HG03460 (cell line): ENCODE measurements at regions not wholly inside any gene's neighbourhood (a gene's known extent, or its start where the extent isn't known, plus 50 kb on each side); places are given as distances from the start of the nearest gene placed in this dataset.

ENCODE experiments used
- ATAC-seq: cut with Tn5 transposase; IDR thresholded peaks from one replicate; pipeline ENCODE4 v1.9.1; 2021; ENCODE audit not compliant: unreplicated experiment

GRCh38 chr2:41922177-41922576, 125.6 kb upstream of the PKDCC start:
- no peak for ATAC-seq

DNA sequence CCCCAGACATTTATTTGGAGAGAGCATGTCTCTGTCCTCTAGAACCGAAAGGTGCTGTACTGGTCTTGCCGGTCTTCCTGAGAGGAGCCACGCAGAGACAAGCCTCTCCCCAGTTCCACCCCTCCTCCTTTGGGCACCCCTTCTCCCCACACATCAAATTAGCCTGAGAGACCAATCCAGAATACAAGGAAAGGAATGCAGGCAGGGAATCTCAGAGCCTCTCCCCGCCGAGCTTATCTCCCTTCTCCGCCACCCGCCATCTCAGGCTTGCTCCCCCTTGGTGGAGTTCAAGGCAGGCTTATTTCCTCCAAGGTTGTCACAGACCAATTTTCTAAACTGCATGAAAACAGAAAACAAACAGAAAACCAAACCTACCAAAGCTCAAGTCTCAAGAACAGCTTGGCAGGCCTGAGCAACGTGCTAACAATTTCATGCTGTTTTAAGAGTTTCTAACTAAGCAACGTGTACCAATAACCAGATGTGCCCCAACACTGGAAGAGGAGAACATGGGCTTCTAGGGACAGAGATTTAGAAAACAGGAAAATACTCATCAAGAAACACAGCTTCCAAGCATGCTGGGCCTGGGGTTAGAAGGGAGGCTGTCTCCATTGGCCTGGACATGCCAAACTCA, 124.5 kb upstream of the PKDCC start:
- ATAC-seq: no peak

DNA sequence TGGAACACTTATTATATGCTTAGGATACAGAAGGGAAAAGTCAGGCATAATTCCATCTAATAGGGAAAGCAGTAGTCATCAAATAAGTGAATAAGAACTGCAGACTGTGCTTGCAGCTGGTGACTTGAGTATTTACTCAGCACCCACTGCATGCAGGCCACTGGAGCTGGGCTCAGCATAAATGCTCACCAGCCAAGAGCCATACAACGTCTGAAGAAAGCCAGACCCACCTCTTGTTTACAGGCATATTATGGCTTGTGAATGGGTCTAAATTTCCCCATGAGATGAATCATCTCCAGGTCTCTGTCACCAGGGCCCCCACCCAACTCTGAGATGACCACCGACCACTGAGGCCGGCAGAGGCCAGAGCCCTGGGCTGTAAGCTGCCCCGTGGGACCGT, 123.8 kb upstream of the PKDCC start:
- ATAC-seq: no peak

DNA sequence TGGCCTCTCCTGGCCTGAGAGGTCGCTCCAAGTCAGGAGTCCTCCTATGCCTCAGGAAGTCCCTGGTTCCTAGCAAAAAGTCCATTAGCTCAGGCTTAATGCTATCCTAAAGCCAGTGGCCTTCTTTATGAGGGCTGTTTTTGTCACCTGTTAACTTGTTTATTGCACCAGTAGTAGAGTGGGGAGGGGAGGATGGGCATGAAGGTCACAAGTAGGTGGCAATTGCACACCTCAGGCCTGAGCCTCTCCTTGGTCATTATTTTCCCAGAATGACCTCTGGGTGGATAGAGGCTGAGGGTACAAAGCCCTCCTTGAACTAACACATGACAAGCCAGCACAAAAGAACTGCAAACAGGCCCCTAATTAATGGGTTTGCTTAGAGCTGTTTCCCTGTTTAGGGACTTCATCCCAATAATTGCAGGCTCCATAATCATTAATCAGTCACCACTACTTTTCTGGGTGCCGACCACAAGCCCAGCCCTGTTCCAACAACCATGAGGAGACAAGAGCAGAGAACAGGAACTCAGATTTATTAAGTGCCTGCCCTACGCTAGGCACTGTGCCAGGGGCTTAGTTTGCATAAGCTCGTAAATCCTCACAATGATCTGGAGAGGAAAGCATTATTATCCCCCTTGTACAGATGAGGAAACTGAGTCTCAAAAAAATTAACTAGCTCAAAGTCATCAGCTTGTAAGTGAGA, 123.0 kb upstream of the PKDCC start:
- ATAC-seq: no peak

DNA sequence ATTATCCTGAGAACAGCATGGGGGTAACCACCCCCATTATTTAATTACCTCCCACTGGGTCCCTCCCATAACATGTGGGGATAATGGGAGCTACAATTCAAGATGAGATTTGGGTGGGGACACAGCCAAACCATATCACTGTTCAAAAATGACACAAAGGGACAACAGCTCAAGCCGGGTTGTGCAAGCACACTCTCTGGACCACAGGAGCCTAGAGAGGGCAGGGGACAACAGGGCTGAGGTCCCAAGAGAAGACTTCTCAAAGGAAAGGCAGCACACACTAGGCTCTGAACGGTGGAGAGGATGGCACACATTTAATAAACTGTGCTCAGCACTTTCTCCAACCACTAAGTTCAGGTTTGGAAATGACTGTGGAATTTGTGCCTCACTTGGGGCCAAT, 122.1 kb upstream of the PKDCC start:
- no peak for ATAC-seq

GRCh38 chr2:41926614-41927580, 120.9 kb upstream of the PKDCC start:
- ATAC-seq: no peak

GRCh38 chr2:41927581-41928264, 120.1 kb upstream of the PKDCC start:
- no peak for ATAC-seq

- ATAC-seq: no peak
Observed at GRCh38 chr2:41928526-41928925, 119.3 kb upstream of the PKDCC start.

GRCh38 chr2:41930807-41931566, 116.8 kb upstream of the PKDCC start:
- peak; percentile 50 for ATAC-seq

DNA sequence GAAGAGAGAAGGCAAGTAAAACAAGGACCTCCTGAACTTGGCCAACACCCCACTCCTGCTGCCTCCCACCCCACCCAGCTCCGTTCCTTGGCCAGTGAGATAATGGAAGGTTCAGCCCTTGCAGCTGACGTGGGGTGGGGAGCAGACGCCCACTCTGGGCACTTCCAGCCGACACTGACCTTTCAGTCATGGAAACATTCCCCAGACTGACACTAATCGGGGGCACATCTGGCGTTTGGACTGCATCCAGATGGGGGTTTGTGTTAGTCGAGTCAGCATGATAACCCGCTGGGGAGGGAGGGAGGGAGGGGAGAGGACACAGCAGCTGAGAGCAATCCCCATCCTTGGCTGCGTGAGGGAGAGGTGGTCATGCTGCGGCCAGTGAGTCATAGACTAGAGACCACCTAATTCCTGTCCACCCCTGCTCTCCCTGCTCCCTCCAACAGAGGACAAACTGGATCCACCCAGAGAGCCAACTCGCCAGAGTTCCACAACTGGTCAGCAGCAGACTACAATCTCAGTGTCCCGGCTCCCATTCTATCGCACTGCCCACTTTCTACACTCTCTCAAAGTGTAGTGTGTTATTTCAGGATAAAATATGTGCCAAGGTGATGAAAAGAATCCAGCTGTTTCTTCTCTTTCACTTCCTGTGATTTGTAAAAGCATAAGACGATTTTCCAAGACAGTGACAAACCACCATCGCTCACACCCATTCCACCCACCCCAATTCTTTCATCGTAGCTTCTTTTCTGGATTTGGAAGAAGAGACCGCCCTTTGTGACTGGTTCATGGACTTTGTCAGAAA, 115.4 kb upstream of the PKDCC start:
- ATAC-seq: no peak

DNA sequence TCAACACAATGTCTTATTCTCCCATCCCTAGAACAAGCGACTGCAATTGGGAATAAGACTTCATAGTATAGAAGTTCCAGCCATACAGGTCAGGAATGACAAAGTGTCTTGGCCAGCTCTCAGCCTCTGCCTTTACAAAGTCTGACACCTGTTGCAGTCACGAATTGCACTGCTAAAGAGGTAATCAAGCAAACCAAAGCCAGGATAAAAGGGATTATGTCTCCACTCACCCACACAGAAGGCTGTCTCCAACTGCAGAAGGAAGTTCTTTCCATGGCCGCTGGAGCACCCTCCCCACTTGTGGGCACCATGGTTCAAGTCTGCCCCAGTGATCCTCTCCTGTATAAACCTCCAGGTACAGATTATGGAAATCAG, 114.8 kb upstream of the PKDCC start:
- ATAC-seq: no peak

- ATAC-seq: no peak
Observed at GRCh38 chr2:41933585-41934320, 114.1 kb upstream of the PKDCC start.

DNA sequence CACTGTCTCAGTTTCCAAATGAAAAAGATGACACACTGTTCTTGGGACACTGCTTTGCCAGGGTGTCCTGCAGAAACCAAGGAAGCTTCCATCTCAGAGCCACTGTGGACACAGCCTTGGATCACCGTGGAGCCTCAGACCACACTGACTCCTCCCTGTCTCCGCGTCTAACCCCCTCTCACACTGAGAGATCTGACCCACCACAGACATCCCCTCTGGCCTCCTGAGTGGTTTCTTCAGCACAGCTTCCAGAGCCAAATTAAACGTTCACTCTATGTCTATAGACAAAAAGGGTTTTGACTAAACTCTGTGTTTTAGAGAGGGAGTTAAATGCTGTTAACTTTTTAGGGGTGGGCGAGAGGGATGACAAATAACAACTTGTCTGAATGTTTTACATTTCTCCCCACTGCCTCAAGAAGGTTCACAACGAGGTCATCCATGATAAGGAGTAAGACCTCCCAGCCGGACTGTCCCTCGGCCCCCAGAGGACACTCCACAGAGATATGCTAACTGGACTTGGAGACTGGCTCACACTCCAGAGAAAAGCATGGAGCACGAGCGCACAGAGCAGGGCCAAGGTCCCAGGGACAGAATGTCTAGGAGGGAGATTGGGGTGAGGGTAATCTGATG, 113.4 kb upstream of the PKDCC start:
- no peak for ATAC-seq

GRCh38 chr2:41935002-41935401, 112.8 kb upstream of the PKDCC start:
- no peak for ATAC-seq

DNA sequence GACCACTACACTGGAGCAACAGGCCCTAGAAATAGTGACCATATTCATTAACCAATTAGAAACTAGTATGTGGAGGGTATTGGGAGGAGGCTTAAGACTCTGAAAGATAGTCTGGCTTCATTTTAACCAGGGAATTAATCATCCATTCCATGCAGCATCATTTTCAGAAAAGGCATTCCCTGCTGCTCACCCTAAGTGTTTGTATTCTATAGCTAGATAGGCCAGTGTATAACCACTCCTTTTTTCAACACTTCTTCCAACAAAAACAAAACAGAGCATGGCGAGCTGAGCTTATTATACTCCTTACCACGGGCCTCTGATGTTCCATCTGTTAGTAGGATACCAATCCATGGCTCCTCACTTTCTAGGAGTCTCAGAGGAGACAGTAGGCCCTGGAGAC, 112.0 kb upstream of the PKDCC start:
- no peak for ATAC-seq

DNA sequence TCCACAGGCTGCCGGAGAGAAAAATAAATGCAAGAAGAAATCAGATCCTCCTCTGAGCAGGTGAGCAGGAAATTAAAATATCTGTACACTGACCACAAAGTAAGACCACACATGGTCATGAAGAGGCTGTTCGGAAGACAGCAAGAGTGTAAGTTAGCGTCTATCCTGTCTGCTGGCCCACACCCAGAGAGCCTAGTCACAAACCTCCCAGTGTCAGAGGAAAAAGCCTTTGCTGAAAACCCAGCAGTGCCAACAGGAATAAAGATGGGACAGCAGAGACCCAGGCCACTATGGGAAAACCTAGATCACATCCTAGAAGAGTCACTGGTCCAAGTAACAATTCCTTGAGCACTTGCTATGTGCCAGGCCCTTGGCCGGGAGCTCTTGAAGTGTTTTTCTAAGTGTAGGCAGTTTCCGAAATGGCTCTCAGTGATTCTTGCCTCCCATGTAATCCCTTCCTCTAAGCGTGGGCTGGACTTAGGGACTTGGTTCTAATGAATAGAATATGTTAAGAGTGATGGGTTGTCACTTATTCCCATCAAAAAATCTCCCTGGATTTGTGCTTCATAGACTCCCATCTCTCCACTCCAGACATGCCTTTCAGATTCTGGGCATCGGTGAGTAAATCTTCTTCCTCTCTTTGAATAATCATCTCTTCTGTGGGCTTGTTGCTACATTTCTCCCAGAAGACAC, 110.9 kb upstream of the PKDCC start:
- no peak for ATAC-seq

GRCh38 chr2:41937464-41937906, 110.3 kb upstream of the PKDCC start:
- ATAC-seq: no peak
